ENCODE measurements at regions not wholly inside any gene's neighbourhood (a gene's known extent, or its start where the extent isn't known, plus 50 kb on each side); places are given as distances from the start of the nearest gene placed in this dataset.

DNA sequence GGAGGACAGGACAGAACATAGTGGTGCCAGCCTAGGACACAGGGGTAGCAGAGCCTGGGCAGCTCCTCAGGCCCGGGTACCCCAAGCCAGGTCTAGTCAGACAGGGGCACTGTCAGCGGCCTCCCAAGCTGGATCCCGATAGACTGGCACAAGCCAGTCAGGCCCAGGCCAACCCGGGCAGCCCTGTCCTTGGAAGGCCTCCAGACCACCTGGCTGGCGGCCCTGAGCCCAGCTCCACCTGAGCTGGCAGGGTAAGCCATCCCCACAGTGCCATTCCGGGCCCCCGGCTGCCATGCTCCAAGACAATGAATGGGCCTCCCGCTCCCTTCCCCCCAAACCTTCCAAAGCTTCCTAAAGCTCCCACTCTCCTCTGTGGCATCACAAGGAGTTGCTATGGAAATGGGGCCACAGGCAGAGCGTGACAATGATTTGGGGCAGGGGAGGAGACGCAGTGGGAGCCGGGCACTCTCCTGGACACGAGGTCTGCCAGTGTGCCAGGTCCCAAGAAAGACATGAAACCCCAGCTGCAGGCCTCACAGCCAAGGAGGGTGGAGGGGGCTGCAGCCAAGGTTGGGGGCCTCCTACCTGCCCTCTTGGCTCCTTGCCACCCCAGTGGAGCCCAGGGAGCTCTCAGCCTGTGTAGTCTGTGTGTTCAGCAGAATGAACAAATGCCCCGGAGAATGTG is 165.6 kb upstream of the LINGO1 start:
- no peak overlapping the region for H3K4me3 ChIP-seq (ENCODE audit: low read depth, low read length)
- in situ Hi-C loops (cut with HindIII; ENCODE audit: low sequenced_read_pairs), result no loop called here
- DNase-seq (ENCODE audit: low read depth), result no peak
- TF ChIP-seq, protein P1, sequence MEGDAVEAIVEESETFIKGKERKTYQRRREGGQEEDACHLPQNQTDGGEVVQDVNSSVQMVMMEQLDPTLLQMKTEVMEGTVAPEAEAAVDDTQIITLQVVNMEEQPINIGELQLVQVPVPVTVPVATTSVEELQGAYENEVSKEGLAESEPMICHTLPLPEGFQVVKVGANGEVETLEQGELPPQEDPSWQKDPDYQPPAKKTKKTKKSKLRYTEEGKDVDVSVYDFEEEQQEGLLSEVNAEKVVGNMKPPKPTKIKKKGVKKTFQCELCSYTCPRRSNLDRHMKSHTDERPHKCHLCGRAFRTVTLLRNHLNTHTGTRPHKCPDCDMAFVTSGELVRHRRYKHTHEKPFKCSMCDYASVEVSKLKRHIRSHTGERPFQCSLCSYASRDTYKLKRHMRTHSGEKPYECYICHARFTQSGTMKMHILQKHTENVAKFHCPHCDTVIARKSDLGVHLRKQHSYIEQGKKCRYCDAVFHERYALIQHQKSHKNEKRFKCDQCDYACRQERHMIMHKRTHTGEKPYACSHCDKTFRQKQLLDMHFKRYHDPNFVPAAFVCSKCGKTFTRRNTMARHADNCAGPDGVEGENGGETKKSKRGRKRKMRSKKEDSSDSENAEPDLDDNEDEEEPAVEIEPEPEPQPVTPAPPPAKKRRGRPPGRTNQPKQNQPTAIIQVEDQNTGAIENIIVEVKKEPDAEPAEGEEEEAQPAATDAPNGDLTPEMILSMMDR (IDR thresholded peaks at IDR 0.05; ENCODE audit: low read depth, low read length, missing control alignments), result no peak

- no peak overlapping the region for H3K4me3 ChIP-seq (ENCODE audit: low read depth, low read length)
- TF ChIP-seq, protein P1 (IDR thresholded peaks at IDR 0.05; ENCODE audit: low read depth, low read length, missing control alignments), result no peak
- no peak for DNase-seq (ENCODE audit: low read depth)
- in situ Hi-C loops (cut with HindIII; ENCODE audit: low sequenced_read_pairs), result no loop called here
Measured at GRCh38 chr15:77797270-77797669, 164.6 kb upstream of the LINGO1 start.

GRCh38 chr15:77796046-77796729 is 163.5 kb upstream of the LINGO1 start:
- in situ Hi-C loops (cut with HindIII; ENCODE audit: low sequenced_read_pairs), result no loop called here
- H3K4me3 ChIP-seq (ENCODE audit: low read depth, low read length), result no peak overlapping the region
- TF ChIP-seq, protein P1 (IDR thresholded peaks at IDR 0.05; ENCODE audit: low read depth, low read length, missing control alignments), result no peak
- no peak for DNase-seq (ENCODE audit: low read depth)

DNA sequence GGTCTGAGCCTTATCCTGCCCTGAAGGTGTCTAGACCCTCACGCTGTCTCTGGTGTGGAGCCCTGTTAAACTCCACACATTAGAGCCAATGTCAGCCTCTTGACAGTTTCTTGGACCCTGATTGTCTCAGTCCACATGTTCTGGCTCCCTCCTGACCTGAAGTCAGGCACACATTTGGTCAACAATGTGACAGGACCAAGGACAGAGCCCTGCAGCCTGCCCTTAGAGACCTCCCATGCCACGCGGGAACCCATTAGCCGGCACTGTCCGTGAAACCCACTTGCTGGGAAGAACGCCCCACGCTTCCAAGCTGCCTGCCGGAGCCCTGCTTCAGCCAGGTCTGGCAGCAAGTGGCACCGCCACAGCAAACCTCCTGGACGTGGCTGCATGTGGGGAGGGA is 162.7 kb upstream of the LINGO1 start:
- in situ Hi-C loops (cut with HindIII; ENCODE audit: low sequenced_read_pairs), result no loop called here
- DNase-seq (ENCODE audit: low read depth), result no peak
- TF ChIP-seq, protein P1 (IDR thresholded peaks at IDR 0.05; ENCODE audit: low read depth, low read length, missing control alignments), result no peak
- H3K4me3 ChIP-seq (ENCODE audit: low read depth, low read length), result no peak overlapping the region

DNA sequence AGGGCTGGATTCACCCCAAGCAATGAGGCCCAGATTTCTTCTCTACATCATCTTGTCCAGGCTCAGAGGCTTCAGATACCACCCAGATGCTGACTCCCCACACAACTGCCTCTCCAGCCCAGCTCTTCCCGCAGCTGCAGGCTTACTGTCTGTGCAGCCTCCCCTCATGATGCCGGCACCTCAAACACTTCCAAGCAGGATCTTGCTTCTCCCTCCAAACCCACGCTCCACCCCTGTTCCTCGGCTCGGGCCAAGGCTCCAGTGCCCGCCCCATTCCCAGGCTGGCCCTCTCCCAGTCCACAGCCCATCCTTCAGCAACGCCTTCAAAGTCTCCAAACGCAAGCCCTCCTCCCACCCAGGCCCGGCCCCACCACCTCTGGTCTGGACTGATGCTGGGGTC is 159.2 kb upstream of the LINGO1 start:
- no peak for DNase-seq (ENCODE audit: low read depth)
- no peak overlapping the region for H3K4me3 ChIP-seq (ENCODE audit: low read depth, low read length)
- TF ChIP-seq, protein P1 (IDR thresholded peaks at IDR 0.05; ENCODE audit: low read depth, low read length, missing control alignments), result no peak
- in situ Hi-C loops (cut with HindIII; ENCODE audit: low sequenced_read_pairs), result no loop called here

DNA sequence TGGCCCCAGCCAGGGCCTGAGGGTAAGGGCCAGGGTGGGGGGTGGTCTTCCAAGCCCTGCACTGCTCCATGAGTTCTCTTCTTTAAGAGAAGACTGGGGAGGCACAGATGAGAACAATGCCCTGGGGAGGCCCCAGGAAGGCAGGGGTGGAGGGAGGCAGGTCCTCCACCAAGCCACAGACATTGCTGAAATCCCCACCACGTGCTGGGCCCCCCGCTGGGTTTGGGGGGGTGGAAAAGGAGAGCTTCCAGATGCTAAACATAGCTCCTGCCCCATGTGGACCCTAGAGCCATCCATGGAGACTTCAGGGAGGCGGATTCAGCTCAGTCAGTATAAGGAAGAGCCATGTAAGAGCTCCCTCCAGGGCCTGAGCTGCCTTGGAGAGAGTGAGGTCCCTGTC is 157.8 kb upstream of the LINGO1 start:
- in situ Hi-C loops (cut with HindIII; ENCODE audit: low sequenced_read_pairs), result no loop called here
- no peak overlapping the region for H3K4me3 ChIP-seq (ENCODE audit: low read depth, low read length)
- TF ChIP-seq, protein P1 (IDR thresholded peaks at IDR 0.05; ENCODE audit: low read depth, low read length, missing control alignments), result no peak
- DNase-seq (ENCODE audit: low read depth), result no peak

Measured in astrocyte of the cerebellum (primary cell).